Panc1 (cell line): ENCODE measurements at regions not wholly inside any gene's neighbourhood (a gene's known extent, or its start where the extent isn't known, plus 50 kb on each side); places are given as distances from the start of the nearest gene placed in this dataset.

Source experiments
- POLR2AphosphoS5 ChIP-seq: IDR thresholded peaks from 2 replicates; pipeline ENCODE4 v1.6.1; 2012; ENCODE audit warnings: mild to moderate bottlenecking, low read depth, low read length, moderate library complexity
- SIN3A ChIP-seq: IDR thresholded peaks from 2 replicates; pipeline ENCODE4 v1.6.1; 2012; ENCODE audit warnings: low read depth, mild to moderate bottlenecking, low read length, moderate library complexity, borderline replicate concordance; ENCODE audit not compliant: insufficient read depth
- TF ChIP-seq, protein P1 (sequence below): fragments of 450-650 bp; IDR thresholded peaks from 2 replicates; pipeline ENCODE4 v1.5.1; 2017; ENCODE audit warnings: mild to moderate bottlenecking
- TF ChIP-seq, protein P2 (sequence below), 2 experiments: IDR thresholded peaks; 2 replicates each; pipeline ENCODE4 v1.6.1; 2011 to 2012; ENCODE audit warnings: low read depth in 2 of 2, control low read depth in 1 of 2, low read length in 1 of 2, mild to moderate bottlenecking in 1 of 2, moderate library complexity in 1 of 2; ENCODE audit not compliant: insufficient read depth in 1 of 2

DNA sequence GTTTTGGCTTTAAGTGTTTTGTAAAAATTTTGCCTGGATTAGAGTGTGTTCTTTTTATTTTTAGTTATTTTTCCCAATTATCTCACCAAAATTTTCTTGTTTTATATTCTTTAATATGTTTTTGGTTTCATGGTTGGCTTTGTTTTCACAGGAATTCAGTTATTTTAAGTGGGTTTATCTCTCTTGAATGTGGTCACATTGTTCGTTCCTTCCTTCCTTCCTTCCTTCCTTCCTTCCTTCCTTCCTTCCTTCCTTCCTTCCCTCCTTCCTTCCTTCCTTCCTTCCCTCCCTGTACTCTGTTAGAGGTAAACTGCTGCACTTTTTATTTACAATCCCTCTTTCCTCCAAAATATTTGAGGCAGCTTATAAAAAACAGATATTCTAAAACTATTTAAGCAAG lies 672.9 kb upstream of the CITED2 start:
- TF ChIP-seq POLR2AphosphoS5: no peak
- TF ChIP-seq, protein P1, sequence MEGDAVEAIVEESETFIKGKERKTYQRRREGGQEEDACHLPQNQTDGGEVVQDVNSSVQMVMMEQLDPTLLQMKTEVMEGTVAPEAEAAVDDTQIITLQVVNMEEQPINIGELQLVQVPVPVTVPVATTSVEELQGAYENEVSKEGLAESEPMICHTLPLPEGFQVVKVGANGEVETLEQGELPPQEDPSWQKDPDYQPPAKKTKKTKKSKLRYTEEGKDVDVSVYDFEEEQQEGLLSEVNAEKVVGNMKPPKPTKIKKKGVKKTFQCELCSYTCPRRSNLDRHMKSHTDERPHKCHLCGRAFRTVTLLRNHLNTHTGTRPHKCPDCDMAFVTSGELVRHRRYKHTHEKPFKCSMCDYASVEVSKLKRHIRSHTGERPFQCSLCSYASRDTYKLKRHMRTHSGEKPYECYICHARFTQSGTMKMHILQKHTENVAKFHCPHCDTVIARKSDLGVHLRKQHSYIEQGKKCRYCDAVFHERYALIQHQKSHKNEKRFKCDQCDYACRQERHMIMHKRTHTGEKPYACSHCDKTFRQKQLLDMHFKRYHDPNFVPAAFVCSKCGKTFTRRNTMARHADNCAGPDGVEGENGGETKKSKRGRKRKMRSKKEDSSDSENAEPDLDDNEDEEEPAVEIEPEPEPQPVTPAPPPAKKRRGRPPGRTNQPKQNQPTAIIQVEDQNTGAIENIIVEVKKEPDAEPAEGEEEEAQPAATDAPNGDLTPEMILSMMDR: no peak
- TF ChIP-seq SIN3A: no peak
- TF ChIP-seq, protein P2, sequence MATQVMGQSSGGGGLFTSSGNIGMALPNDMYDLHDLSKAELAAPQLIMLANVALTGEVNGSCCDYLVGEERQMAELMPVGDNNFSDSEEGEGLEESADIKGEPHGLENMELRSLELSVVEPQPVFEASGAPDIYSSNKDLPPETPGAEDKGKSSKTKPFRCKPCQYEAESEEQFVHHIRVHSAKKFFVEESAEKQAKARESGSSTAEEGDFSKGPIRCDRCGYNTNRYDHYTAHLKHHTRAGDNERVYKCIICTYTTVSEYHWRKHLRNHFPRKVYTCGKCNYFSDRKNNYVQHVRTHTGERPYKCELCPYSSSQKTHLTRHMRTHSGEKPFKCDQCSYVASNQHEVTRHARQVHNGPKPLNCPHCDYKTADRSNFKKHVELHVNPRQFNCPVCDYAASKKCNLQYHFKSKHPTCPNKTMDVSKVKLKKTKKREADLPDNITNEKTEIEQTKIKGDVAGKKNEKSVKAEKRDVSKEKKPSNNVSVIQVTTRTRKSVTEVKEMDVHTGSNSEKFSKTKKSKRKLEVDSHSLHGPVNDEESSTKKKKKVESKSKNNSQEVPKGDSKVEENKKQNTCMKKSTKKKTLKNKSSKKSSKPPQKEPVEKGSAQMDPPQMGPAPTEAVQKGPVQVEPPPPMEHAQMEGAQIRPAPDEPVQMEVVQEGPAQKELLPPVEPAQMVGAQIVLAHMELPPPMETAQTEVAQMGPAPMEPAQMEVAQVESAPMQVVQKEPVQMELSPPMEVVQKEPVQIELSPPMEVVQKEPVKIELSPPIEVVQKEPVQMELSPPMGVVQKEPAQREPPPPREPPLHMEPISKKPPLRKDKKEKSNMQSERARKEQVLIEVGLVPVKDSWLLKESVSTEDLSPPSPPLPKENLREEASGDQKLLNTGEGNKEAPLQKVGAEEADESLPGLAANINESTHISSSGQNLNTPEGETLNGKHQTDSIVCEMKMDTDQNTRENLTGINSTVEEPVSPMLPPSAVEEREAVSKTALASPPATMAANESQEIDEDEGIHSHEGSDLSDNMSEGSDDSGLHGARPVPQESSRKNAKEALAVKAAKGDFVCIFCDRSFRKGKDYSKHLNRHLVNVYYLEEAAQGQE (IDR thresholded peaks at IDR 0.05; ENCODE audit: insufficient read depth in 1 of 2, low read depth in 2 of 2, low read length in 1 of 2): no peak
